Activated CD8-positive, alpha-beta memory T cell treated with anti-CD3 and anti-CD28 coated beads, Interleukin-2, amount 50 U/mL, for 4 hours (primary cell): ENCODE measurements at regions not wholly inside any gene's neighbourhood (a gene's known extent, or its start where the extent isn't known, plus 50 kb on each side); places are given as distances from the start of the nearest gene placed in this dataset.

ENCODE experiments used
- DNase-seq: peaks from one replicate; pipeline ENCODE4 v3.0.0-alpha.2; 2020

DNA sequence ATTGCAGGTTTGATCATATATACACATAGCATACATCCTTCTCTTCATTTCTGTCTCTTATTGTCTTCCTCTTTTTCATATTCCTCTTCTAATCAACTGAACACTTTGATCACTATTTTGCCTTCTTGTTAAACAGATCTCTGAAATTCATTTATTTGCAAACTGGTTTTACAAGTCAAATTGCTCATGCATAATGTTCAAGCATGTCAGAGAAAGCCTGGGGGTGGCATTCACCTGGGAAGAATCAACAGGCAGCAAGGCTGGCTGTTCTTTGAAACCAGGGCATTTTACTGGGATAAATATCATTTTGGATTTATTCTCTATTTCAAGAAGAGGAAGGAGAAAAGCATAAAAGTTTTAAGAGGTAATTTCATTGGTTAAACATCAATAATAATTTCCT is 66.9 kb upstream of the LRATD1 start:
- DNase-seq = no peak

DNA sequence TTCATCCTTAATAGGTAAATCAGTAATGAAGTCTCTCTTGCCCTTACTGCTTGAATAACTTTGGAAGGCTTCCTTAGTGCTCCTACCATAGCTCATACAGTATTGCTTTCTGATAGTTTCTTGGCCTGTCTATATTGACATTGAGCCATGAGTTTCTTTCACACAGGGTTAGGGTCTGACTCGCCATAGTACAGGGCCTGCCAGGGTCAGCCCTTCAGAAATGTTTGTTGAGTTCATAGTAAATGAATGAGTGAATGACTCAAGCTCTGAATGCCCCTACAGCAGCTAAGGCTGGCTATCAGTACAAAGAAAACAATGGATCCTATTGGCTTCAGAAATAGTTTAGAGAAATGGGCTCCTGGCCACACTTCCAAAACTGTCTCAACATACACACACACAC is 65.0 kb upstream of the LRATD1 start:
- DNase-seq = no peak

DNA sequence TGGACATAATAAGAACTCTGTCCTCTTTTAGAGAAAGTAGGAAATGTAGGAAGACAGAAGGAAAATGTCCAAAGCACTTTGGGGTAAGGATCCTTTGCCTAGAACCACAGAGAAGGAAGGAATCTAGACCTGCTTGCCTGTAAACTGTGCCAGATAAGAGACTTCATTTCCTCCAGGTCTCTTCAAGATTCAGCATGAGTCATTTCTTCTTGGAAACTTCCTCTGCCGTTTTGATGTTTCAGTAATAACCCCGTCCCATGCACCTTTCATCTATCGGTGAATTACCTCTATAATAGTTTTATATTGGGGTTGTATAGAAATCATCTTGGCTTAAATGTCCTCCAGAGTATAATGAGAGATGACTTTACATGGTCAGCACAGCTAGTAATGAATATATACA is 63.2 kb upstream of the LRATD1 start:
- DNase-seq = no peak

DNA sequence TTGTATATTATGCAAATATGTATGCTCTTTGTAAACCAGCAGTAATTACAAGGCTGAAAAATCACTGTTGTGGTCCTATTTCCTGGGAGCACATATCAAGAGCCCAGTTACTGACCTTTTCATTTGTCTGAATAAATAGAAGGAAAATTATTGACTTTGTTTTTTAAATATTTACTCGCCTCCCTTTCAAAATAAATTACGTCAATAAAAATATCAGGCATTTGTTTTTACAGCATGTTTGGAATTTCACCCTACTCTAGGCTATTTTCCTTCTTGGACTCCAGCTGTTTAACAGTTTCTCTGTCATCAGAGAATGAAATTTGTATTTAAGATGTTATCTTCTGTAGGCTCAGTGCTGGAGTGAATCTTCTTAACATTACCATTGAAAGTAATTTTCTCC is 59.9 kb upstream of the LRATD1 start:
- no peak for DNase-seq

DNA sequence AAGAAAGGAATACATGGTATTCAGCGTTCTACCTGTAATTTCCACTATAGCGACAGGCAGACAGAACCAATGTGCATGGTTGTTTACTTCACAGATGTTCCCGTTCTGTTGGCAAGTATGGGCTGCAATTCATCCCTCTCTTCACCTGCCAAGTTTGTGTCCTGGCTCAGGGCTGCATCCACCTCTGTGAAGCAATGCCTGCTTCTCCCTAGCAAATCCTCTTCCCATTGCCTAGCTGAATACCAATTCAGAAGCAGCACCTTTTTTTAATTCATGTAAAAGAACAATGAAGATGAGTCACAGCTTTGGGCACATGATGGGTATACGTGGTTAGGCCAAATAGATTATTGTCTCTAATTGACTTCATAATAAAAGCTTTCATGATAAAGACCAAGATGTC is 54.7 kb upstream of the LRATD1 start:
- DNase-seq = no peak
